Glutamatergic neuron (in vitro differentiated cells): ENCODE measurements at regions not wholly inside any gene's neighbourhood (a gene's known extent, or its start where the extent isn't known, plus 50 kb on each side); places are given as distances from the start of the nearest gene placed in this dataset.

Source experiments
- DNase-seq: peaks from one replicate; pipeline ENCODE4 v3.0.0; 2022
- H3K27ac Mint-ChIP-seq: one replicate; pipeline ENCODE4 v1.8.0; 2020; ENCODE audit warnings: mild to moderate bottlenecking, mixed read lengths, inconsistent platforms; ENCODE audit not compliant: unreplicated experiment
- H3K27me3 Mint-ChIP-seq: one replicate; pipeline ENCODE4 v1.8.0; 2020; ENCODE audit warnings: mild to moderate bottlenecking, moderate library complexity, mixed read lengths, inconsistent platforms; ENCODE audit not compliant: unreplicated experiment
- H3K36me3 Mint-ChIP-seq: one replicate; pipeline ENCODE4 v1.8.0; 2020; ENCODE audit warnings: mild to moderate bottlenecking, mixed read lengths, inconsistent platforms; ENCODE audit not compliant: unreplicated experiment
- H3K4me1 Mint-ChIP-seq: one replicate; pipeline ENCODE4 v1.8.0; 2020; ENCODE audit warnings: mild to moderate bottlenecking, low read depth, mixed read lengths, inconsistent platforms; ENCODE audit not compliant: unreplicated experiment
- H3K4me3 Mint-ChIP-seq: one replicate; pipeline ENCODE4 v1.8.0; 2020; ENCODE audit warnings: mild to moderate bottlenecking, mixed read lengths, inconsistent platforms; ENCODE audit not compliant: unreplicated experiment
- H3K9me3 Mint-ChIP-seq: one replicate; pipeline ENCODE4 v1.8.0; 2020; ENCODE audit warnings: mild to moderate bottlenecking, moderate library complexity, mixed read lengths, inconsistent platforms; ENCODE audit not compliant: unreplicated experiment
- CTCF ChIP-seq: fragments of 200-600 bp; sonication (generic); IDR thresholded peaks from one replicate; pipeline ENCODE4 v1.5.0; 2021; ENCODE audit not compliant: partially characterized antibody, unreplicated experiment

GRCh38 chr6:150713931-150714330 is 114.2 kb downstream of the PLEKHG1 start:
- no peak for TF ChIP-seq CTCF
- no peaks in the 10 kb centered on the region for H3K27me3 Mint-ChIP-seq
- H3K36me3 Mint-ChIP-seq, result no peaks in the 10 kb centered on the region
- H3K4me3 Mint-ChIP-seq, result no peak overlapping the region
- no peaks in the 10 kb centered on the region for H3K4me1 Mint-ChIP-seq
- H3K9me3 Mint-ChIP-seq, result no peaks in the 10 kb centered on the region
- DNase-seq, result no peak
- H3K27ac Mint-ChIP-seq, result no peak overlapping the region

GRCh38 chr6:150715133-150715532 is 115.4 kb downstream of the PLEKHG1 start:
- Mint-ChIP-seq H3K4me3 (no peak overlapping the region), H3K27ac (no peak overlapping the region), H3K9me3 (no peaks in the 10 kb centered on the region), H3K4me1 (peaks cover 3% of the 10 kb centered on the region), H3K36me3 (no peaks in the 10 kb centered on the region), H3K27me3 (peaks cover 2% of the 10 kb centered on the region)
- no peak for TF ChIP-seq CTCF
- DNase-seq, result no peak

GRCh38 chr6:150717419-150717818 is 117.7 kb downstream of the PLEKHG1 start:
- H3K4me3 Mint-ChIP-seq, result no peak overlapping the region
- no peak overlapping the region for H3K27ac Mint-ChIP-seq
- no peaks in the 10 kb centered on the region for H3K36me3 Mint-ChIP-seq
- H3K4me1 Mint-ChIP-seq, result peaks cover 14% of the 10 kb centered on the region
- DNase-seq, result no peak
- H3K9me3 Mint-ChIP-seq, result peaks cover 2% of the 10 kb centered on the region
- no peak for TF ChIP-seq CTCF
- H3K27me3 Mint-ChIP-seq, result peaks cover 2% of the 10 kb centered on the region

- Mint-ChIP-seq H3K9me3 (peaks cover 2% of the 10 kb centered on the region), H3K27me3 (peaks cover 4% of the 10 kb centered on the region), H3K4me1 (peaks cover 14% of the 10 kb centered on the region), H3K27ac (no peak overlapping the region), H3K4me3 (no peak overlapping the region), H3K36me3 (no peaks in the 10 kb centered on the region)
- TF ChIP-seq CTCF, result no peak
- DNase-seq, result no peak
These were observed 119.5 kb downstream of the PLEKHG1 start for GRCh38 chr6:150719099-150719766.

- no peak for TF ChIP-seq CTCF
- no peak overlapping the region for H3K4me3 Mint-ChIP-seq
- H3K4me1 Mint-ChIP-seq, result peaks cover 14% of the 10 kb centered on the region
- no peak overlapping the region for H3K27ac Mint-ChIP-seq
- H3K27me3 Mint-ChIP-seq, result peaks cover 4% of the 10 kb centered on the region
- H3K9me3 Mint-ChIP-seq, result peaks cover 2% of the 10 kb centered on the region
- no peak for DNase-seq
- H3K36me3 Mint-ChIP-seq, result no peaks in the 10 kb centered on the region
These were observed 120.1 kb downstream of the PLEKHG1 start for GRCh38 chr6:150719831-150720230.
